ENCODE measurements at regions not wholly inside any gene's neighbourhood (a gene's known extent, or its start where the extent isn't known, plus 50 kb on each side); places are given as distances from the start of the nearest gene placed in this dataset.

GRCh38 chr2:177021706-177022343, 190.8 kb upstream of the HNRNPA3 start:
- intact Hi-C loops (cut with DNase I), result no loop called here
- no peak for ATAC-seq
- no peak for TF ChIP-seq CTCF (IDR thresholded peaks at IDR 0.05)
- Histone ChIP-seq H3K9me3 (no peaks in the 10 kb centered on the region), H3K4me1 (no peaks in the 10 kb centered on the region), H3K27ac (no peak overlapping the region), H3K27me3 (no peaks in the 10 kb centered on the region), H3K36me3 (no peaks in the 10 kb centered on the region), H3K4me3 (no peak overlapping the region)
- no peak for DNase-seq

- no peaks in the 10 kb centered on the region for H3K9me3 ChIP-seq
- intact Hi-C loops (cut with DNase I), result no loop called here
- no peaks in the 10 kb centered on the region for H3K4me1 ChIP-seq
- no peaks in the 10 kb centered on the region for H3K27me3 ChIP-seq
- TF ChIP-seq CTCF (IDR thresholded peaks at IDR 0.05), result no peak
- no peaks in the 10 kb centered on the region for H3K36me3 ChIP-seq
- DNase-seq (no peak), ATAC-seq (no peak)
- H3K27ac ChIP-seq, result no peak overlapping the region
- H3K4me3 ChIP-seq, result no peak overlapping the region
These were observed 187.8 kb upstream of the HNRNPA3 start for GRCh38 chr2:177024765-177025164.

DNA sequence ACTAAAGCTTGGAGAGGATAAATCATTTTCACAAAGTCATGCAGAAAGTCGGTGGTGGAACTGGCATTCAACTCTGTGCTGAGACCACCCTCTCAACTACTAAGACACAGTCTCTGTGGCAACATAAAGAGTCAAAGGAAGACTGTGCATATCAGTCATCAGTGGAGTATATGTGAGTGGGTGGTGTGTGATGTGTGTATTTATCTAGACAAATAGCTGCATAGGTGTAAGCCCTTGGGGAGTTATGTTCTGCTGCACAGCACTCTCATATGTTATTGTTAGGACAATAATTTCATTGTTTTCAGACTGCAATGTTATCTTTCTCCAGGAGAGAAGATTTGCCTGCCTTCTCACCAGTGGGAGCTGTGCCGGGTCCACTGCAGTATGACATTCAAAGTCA, 186.3 kb upstream of the HNRNPA3 start:
- Histone ChIP-seq H3K4me1 (no peaks in the 10 kb centered on the region), H3K4me3 (no peak overlapping the region), H3K27ac (no peak overlapping the region), H3K9me3 (no peaks in the 10 kb centered on the region), H3K36me3 (no peaks in the 10 kb centered on the region), H3K27me3 (no peaks in the 10 kb centered on the region)
- no peak for DNase-seq
- intact Hi-C loops (cut with DNase I), result no loop called here
- TF ChIP-seq CTCF (IDR thresholded peaks at IDR 0.05), result no peak
- ATAC-seq, result no peak

- H3K4me1 ChIP-seq, result no peaks in the 10 kb centered on the region
- no peak overlapping the region for H3K27ac ChIP-seq
- no peak for ATAC-seq
- H3K36me3 ChIP-seq, result no peaks in the 10 kb centered on the region
- no peak for DNase-seq
- no peak overlapping the region for H3K4me3 ChIP-seq
- intact Hi-C loops (cut with DNase I), result no loop called here
- no peaks in the 10 kb centered on the region for H3K9me3 ChIP-seq
- H3K27me3 ChIP-seq, result no peaks in the 10 kb centered on the region
- TF ChIP-seq CTCF (IDR thresholded peaks at IDR 0.05), result no peak
These were observed 185.6 kb upstream of the HNRNPA3 start for GRCh38 chr2:177026956-177027355.

DNA sequence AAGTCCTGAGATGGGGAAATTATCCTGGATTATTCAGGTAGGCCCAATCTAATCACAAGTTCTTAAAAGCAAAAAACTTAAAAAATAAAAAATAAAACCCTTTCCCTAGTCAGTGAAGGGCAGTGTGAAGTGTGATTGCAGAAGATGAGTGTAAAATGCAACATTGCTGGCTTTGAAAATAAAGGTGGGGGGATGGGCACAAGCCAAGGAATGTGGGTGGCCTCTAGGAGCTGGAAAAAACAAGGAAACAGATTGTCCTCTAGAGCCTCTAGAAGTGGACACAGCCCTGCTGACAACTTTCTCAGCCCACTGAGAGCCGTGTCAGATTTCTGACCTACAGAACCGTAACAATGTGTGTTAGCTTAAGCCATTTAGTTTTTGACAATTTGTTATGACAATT, 184.3 kb upstream of the HNRNPA3 start:
- ATAC-seq, result no peak

More for the DNA sequence above, 184.3 kb upstream of the HNRNPA3 start:
- Histone ChIP-seq H3K27ac (no peak overlapping the region), H3K9me3 (no peaks in the 10 kb centered on the region), H3K36me3 (no peaks in the 10 kb centered on the region), H3K27me3 (no peaks in the 10 kb centered on the region), H3K4me3 (no peak overlapping the region), H3K4me1 (no peaks in the 10 kb centered on the region)
- no peak for DNase-seq
- intact Hi-C loops (cut with DNase I), result no loop called here
- no peak for TF ChIP-seq CTCF (IDR thresholded peaks at IDR 0.05)

Measured in upper lobe of right lung (tissue), 1 donor.